GM12878 (cell line): ENCODE measurements at regions not wholly inside any gene's neighbourhood (a gene's known extent, or its start where the extent isn't known, plus 50 kb on each side); places are given as distances from the start of the nearest gene placed in this dataset.
A peak's percentile ranks its signal among the peaks of the same experiment; 100 is the strongest.

Experiments used
- ATAC-seq: fragments of 200-7000 bp; cut with Tn5 transposase; 3 replicates; pipeline ENCODE4 v1.9.1; 2020; ENCODE audit warnings: mild to moderate bottlenecking, moderate library complexity
- BruUV-seq: library from RNA; stranded (reverse); fragments of 400-500 nt; replicated peaks from 2 replicates; lab custom pipeline; 2021; lab: Mats Ljungman, UMichigan
- CTCF ChIA-PET: fragments of 300-600 bp; sonication (Branson Sonifier 250); formaldehyde crosslinking; extraction: SDS; loops from one replicate; lab custom pipeline; 2021; ENCODE audit warnings: inconsistent platforms; lab: Yijun Ruan, JAX
- POLR2A ChIA-PET: fragments of 350-600 bp; formaldehyde crosslinking; extraction: SDS; loops from one replicate; lab custom pipeline; 2021; ENCODE audit warnings: inconsistent platforms; lab: Charles Lee
- RAD21 ChIA-PET: fragments of 300-600 bp; sonication (Branson Sonifier 250); formaldehyde crosslinking; loops from one replicate; lab custom pipeline; 2023; ENCODE audit warnings: antibody characterized with exemption; ENCODE audit not compliant: unreplicated experiment; lab: Charles Lee
- SMC1A ChIA-PET: fragments of 300-600 bp; sonication (Branson Sonifier 250); formaldehyde crosslinking; loops from one replicate; lab custom pipeline; 2023; ENCODE audit not compliant: unreplicated experiment, uncharacterized antibody; lab: Charles Lee
- DNase-seq: peaks from one replicate; pipeline ENCODE4 v3.0.0-alpha.2; 2011; ENCODE audit warnings: low read depth, low spot score
- FAIRE-seq: peaks from 3 replicates; lab custom pipeline; 2011; peaks lifted over from hg19 to GRCh38; lab: Jason Lieb, UNC
- H2AFZ ChIP-seq: 2 replicates; pipeline ENCODE4 v1.6.0; 2011; ENCODE audit warnings: low read depth, low read length, control low read depth; ENCODE audit not compliant: control insufficient read depth
- H3K27ac ChIP-seq: 2 replicates; pipeline ENCODE4 v1.5.1; 2011; ENCODE audit warnings: control low read depth; ENCODE audit not compliant: control insufficient read depth, insufficient read depth
- H3K27me3 ChIP-seq, 2 experiments: replicated peaks in 1 of 2; 2 replicates each; pipeline versions ENCODE4 v1.6.0 to v1.6.1; 2011; ENCODE audit warnings: low read length in 1 of 2; ENCODE audit not compliant: control insufficient read depth in 2 of 2, insufficient read depth in 2 of 2
- H3K36me3 ChIP-seq, 2 experiments: 2 replicates each; pipeline ENCODE4 v1.5.1; 2011; ENCODE audit warnings: low read length in 1 of 2; ENCODE audit not compliant: control insufficient read depth in 2 of 2, insufficient read depth in 2 of 2
- H3K4me1 ChIP-seq: 2 replicates; pipeline ENCODE4 v1.6.1; 2011; ENCODE audit warnings: mild to moderate bottlenecking, low read length, moderate library complexity, mixed read lengths; ENCODE audit not compliant: control insufficient read depth, insufficient read depth
- H3K4me2 ChIP-seq: 2 replicates; pipeline ENCODE4 v1.6.0; 2011; ENCODE audit warnings: control low read depth; ENCODE audit not compliant: control insufficient read depth, insufficient read depth
- H3K4me3 ChIP-seq: fragments of 200-600 bp; sonication (generic); 2 replicates; pipeline ENCODE4 v1.5.1; 2016
- H3K79me2 ChIP-seq: 2 replicates; pipeline ENCODE4 v1.6.0; 2011; ENCODE audit warnings: low read length; ENCODE audit not compliant: control insufficient read depth, insufficient read depth
- H3K9ac ChIP-seq: 2 replicates; pipeline ENCODE4 v1.8.0; 2011; ENCODE audit warnings: low read length, control low read depth, mixed read lengths; ENCODE audit not compliant: control insufficient read depth, insufficient read depth
- H3K9me3 ChIP-seq: replicated peaks from 3 replicates; pipeline ENCODE4 v1.5.1; 2011; ENCODE audit warnings: mild to moderate bottlenecking, low read length; ENCODE audit not compliant: control insufficient read depth, insufficient read depth
- H4K20me1 ChIP-seq: 2 replicates; pipeline ENCODE4 v1.6.0; 2011; ENCODE audit not compliant: control insufficient read depth, insufficient read depth
- CEBPZ ChIP-seq: fragments of 150-350 bp; IDR thresholded peaks from 2 replicates; pipeline ENCODE4 v1.6.1; 2016; ENCODE audit warnings: low read depth, low read length
- FOXM1 ChIP-seq: IDR thresholded peaks from 2 replicates; pipeline ENCODE4 v1.6.1; 2012; ENCODE audit warnings: low read depth, mild to moderate bottlenecking, inconsistent platforms, low read length, moderate library complexity
- HDGF ChIP-seq: fragments of 450-650 bp; IDR thresholded peaks from 2 replicates; pipeline ENCODE4 v1.6.1; 2016; ENCODE audit warnings: antibody characterized with exemption
- JUNB ChIP-seq: IDR thresholded peaks from 2 replicates; pipeline ENCODE4 v1.6.1; 2016; ENCODE audit warnings: antibody characterized with exemption, mild to moderate bottlenecking
- RUNX3 ChIP-seq: IDR thresholded peaks from 2 replicates; pipeline ENCODE4 v1.6.1; 2012; ENCODE audit warnings: low read length, inconsistent platforms
- WGBS: methylation state at CpG from one replicate; pipeline ENCODE4 v1.1.6; 2016; ENCODE audit warnings: low lambda C conversion rate; ENCODE audit not compliant: insufficient replicate concordance, insufficient coverage; ENCODE audit errors: missing lambda C conversion rate; 5-methylcytosine and 5-hydroxymethylcytosine counted together
- in situ Hi-C: fragments of 300-500 bp; cut with MboI; formaldehyde crosslinking; loops from 9 replicates; pipeline ENCODE4 v1.14.3; 2018; ENCODE audit warnings: mixed read lengths
- intact Hi-C: fragments of 100-400 bp; cut with micrococcal nuclease; formaldehyde crosslinking; loops from one replicate; pipeline ENCODE4 v1.14.2; 2022; ENCODE audit not compliant: unreplicated experiment

GRCh38 chr6:54729716-54730115 lies 116.9 kb upstream of the FAM83B start (continued):
- TF ChIP-seq HDGF: no peak

GRCh38 chr6:54730767-54731630 lies 115.6 kb upstream of the FAM83B start:
- FAIRE-seq (no peak), ATAC-seq (no peak; the same call in 2 of the 3 replicates)

More at GRCh38 chr6:54730767-54731630, 115.6 kb upstream of the FAM83B start:
- ChIA-PET CTCF (interaction anchor here (0.7 to 1.2 kb wide), 2 partner anchors 13 to 14 kb away, joined by 3 to 5 read pairs; no protein-coding TSS in a partner anchor), RAD21 (interaction anchor here (0.7 kb wide), 1 partner anchor 529 kb away, joined by 3 read pairs; no protein-coding TSS in a partner anchor), SMC1A (interaction anchor here (1.2 kb wide), 1 partner anchor 33 kb away, joined by 3 read pairs; no protein-coding TSS in a partner anchor), POLR2A (no interaction called here)
- no TSS peak for BruUV-seq
- H4K20me1 ChIP-seq: no peaks in the 10 kb centered on the region
- H3K9ac ChIP-seq: no peak overlapping the region
- no peak for DNase-seq
- no peak overlapping the region for H3K27ac ChIP-seq
- H3K4me2 ChIP-seq: no peak overlapping the region
- peak; percentile 18; the same call in 1 of the 2 replicates for TF ChIP-seq FOXM1
- peak; percentile 39 for TF ChIP-seq JUNB
- peak; percentile 15; the same call in 1 of the 2 replicates for TF ChIP-seq RUNX3
- TF ChIP-seq CEBPZ: no peak
- no peaks in the 10 kb centered on the region for H3K4me1 ChIP-seq
- in situ Hi-C loops: no loop called here
- intact Hi-C loops: no loop called here
- no peaks in the 10 kb centered on the region for H3K36me3 ChIP-seq
- no peaks in the 10 kb centered on the region for H3K9me3 ChIP-seq
- no peak overlapping the region for H2AFZ ChIP-seq
- H3K27me3 ChIP-seq: no peaks in the 10 kb centered on the region
- H3K79me2 ChIP-seq: no peaks in the 10 kb centered on the region
- WGBS: 43% methylated on average over 8 of the region's 9 CpGs
- H3K4me3 ChIP-seq: no peak overlapping the region
